ENCODE measurements at regions not wholly inside any gene's neighbourhood (a gene's known extent, or its start where the extent isn't known, plus 50 kb on each side); places are given as distances from the start of the nearest gene placed in this dataset.

- TF ChIP-seq CTCF (IDR thresholded peaks at IDR 0.05; ENCODE audit: low read depth, low read length, poor library complexity, severe bottlenecking): no peak
- TF ChIP-seq EZH2phosphoT487 (IDR thresholded peaks at IDR 0.05; ENCODE audit: borderline replicate concordance, low read length): no peak
These were observed 511.2 kb downstream of the C12orf50 start for GRCh38 chr12:87518036-87518435.

Data from DOHH2 (cell line).